ENCODE measurements at regions not wholly inside any gene's neighbourhood (a gene's known extent, or its start where the extent isn't known, plus 50 kb on each side); places are given as distances from the start of the nearest gene placed in this dataset.

- Histone ChIP-seq H3K9ac (no peak overlapping the region), H3K27me3 (ENCODE audit: insufficient read depth) (no peaks in the 10 kb centered on the region), H2AFZ (ENCODE audit: low read depth) (no peak overlapping the region), H3F3A (replicated peaks; ENCODE audit: insufficient read depth) (no peaks in the 10 kb centered on the region), H3K4me3 (ENCODE audit: low read depth in 2 of 2, low read length in 1 of 2) (no peak overlapping the region), H3K79me2 (ENCODE audit: insufficient read depth) (no peaks in the 10 kb centered on the region), H3K9me3 (no peaks in the 10 kb centered on the region), H3K9me2 (no peaks in the 10 kb centered on the region), H3K4me1 (ENCODE audit: control insufficient read depth in 1 of 2, insufficient read depth in 2 of 2, low read depth in 1 of 2, low read length in 1 of 2) (no peaks in the 10 kb centered on the region), H4K20me1 (ENCODE audit: insufficient read depth) (no peaks in the 10 kb centered on the region), H3K4me2 (no peak overlapping the region), H3K27ac (ENCODE audit: low read depth in 2 of 2, low read length in 1 of 2) (no peak overlapping the region), H3K36me3 (replicated peaks in 1 of 2; ENCODE audit: control insufficient read depth in 1 of 2, insufficient read depth in 2 of 2, low read length in 1 of 2) (no peaks in the 10 kb centered on the region)
- DNase-seq: peak; percentile 2
- CTCF ChIA-PET: no interaction called here
- 0% methylated on average over 5 of the region's 5 CpGs for WGBS (ENCODE audit: low lambda C conversion rate)
- TF ChIP-seq CTCF (IDR thresholded peaks at IDR 0.05) (no peak), TCF12 (IDR thresholded peaks at IDR 0.05) (no peak), ZBTB33 (IDR thresholded peaks at IDR 0.05; ENCODE audit: borderline replicate concordance, low read depth) (no peak), MAX (IDR thresholded peaks at IDR 0.05; ENCODE audit: low read depth) (no peak), TEAD4 (IDR thresholded peaks at IDR 0.05; ENCODE audit: borderline replicate concordance, insufficient read depth) (no peak), RAD21 (IDR thresholded peaks at IDR 0.05; ENCODE audit: low read length) (peak; percentile 16; the same call in 1 of the 2 replicates)
- POLR2A ChIA-PET: no interaction called here
Measured at GRCh38 chr9:1429297-1429696, 379.1 kb downstream of the DMRT2 start.

- CTCF ChIA-PET: no interaction called here
- Histone ChIP-seq H3K27me3 (ENCODE audit: insufficient read depth) (no peaks in the 10 kb centered on the region), H2AFZ (ENCODE audit: low read depth) (no peak overlapping the region), H3K4me3 (ENCODE audit: low read depth in 2 of 2, low read length in 1 of 2) (no peak overlapping the region), H3K9me2 (no peaks in the 10 kb centered on the region), H3F3A (replicated peaks; ENCODE audit: insufficient read depth) (no peaks in the 10 kb centered on the region), H3K36me3 (replicated peaks in 1 of 2; ENCODE audit: control insufficient read depth in 1 of 2, insufficient read depth in 2 of 2, low read length in 1 of 2) (no peaks in the 10 kb centered on the region), H3K4me2 (no peak overlapping the region), H3K9me3 (no peaks in the 10 kb centered on the region), H3K27ac (ENCODE audit: low read depth in 2 of 2, low read length in 1 of 2) (no peak overlapping the region), H3K4me1 (ENCODE audit: control insufficient read depth in 1 of 2, insufficient read depth in 2 of 2, low read depth in 1 of 2, low read length in 1 of 2) (no peaks in the 10 kb centered on the region), H4K20me1 (ENCODE audit: insufficient read depth) (no peaks in the 10 kb centered on the region), H3K9ac (no peak overlapping the region), H3K79me2 (ENCODE audit: insufficient read depth) (no peaks in the 10 kb centered on the region)
- TF ChIP-seq IRF3 (IDR thresholded peaks at IDR 0.05; ENCODE audit: low read depth, low read length): no peak
- no peak for TF ChIP-seq JUND (IDR thresholded peaks at IDR 0.05)
- TF ChIP-seq FOXM1 (IDR thresholded peaks at IDR 0.05; ENCODE audit: low read depth): no peak
- WGBS (ENCODE audit: low lambda C conversion rate): 28% methylated on average over 4 of the region's 4 CpGs
- POLR2A ChIA-PET: no interaction called here
- DNase-seq: no peak
Measured at GRCh38 chr9:1431461-1431860, 381.3 kb downstream of the DMRT2 start.
